Smooth muscle cell (in vitro differentiated cells): ENCODE measurements at regions not wholly inside any gene's neighbourhood (a gene's known extent, or its start where the extent isn't known, plus 50 kb on each side); places are given as distances from the start of the nearest gene placed in this dataset.

Source experiments
- DNase-seq: peaks from one replicate; lab custom pipeline; 2025; ENCODE audit not compliant: unreplicated experiment; lab: John Stamatoyannopoulos, UW
- H2AFZ ChIP-seq: fragments of 200-600 bp; sonication (generic); 2 replicates; pipeline ENCODE4 v1.6.0; 2016; ENCODE audit warnings: antibody characterized with exemption, low read depth, mild to moderate bottlenecking
- H3F3A ChIP-seq: fragments of 200-600 bp; sonication (generic); 2 replicates; pipeline ENCODE4 v1.6.0; 2017; ENCODE audit warnings: antibody characterized with exemption, low read depth
- H3K27ac ChIP-seq: fragments of 200-600 bp; sonication (generic); 2 replicates; pipeline ENCODE4 v1.5.1; 2016; ENCODE audit warnings: low read depth, mild to moderate bottlenecking
- H3K27me3 ChIP-seq: fragments of 200-600 bp; sonication (generic); 2 replicates; pipeline ENCODE4 v1.6.1; 2016; ENCODE audit warnings: low read depth, mild to moderate bottlenecking
- H3K36me3 ChIP-seq: fragments of 200-600 bp; sonication (generic); 2 replicates; pipeline ENCODE4 v1.5.1; 2016; ENCODE audit warnings: low read depth
- H3K4me1 ChIP-seq: fragments of 200-600 bp; sonication (generic); 2 replicates; pipeline ENCODE4 v1.5.1; 2016; ENCODE audit warnings: low read depth
- H3K4me2 ChIP-seq: fragments of 200-600 bp; sonication (generic); 2 replicates; pipeline ENCODE4 v1.6.0; 2016; ENCODE audit warnings: mild to moderate bottlenecking
- H3K4me3 ChIP-seq: fragments of 200-600 bp; sonication (generic); 2 replicates; pipeline ENCODE4 v1.5.1; 2016; ENCODE audit warnings: mild to moderate bottlenecking
- H3K79me2 ChIP-seq: fragments of 200-600 bp; sonication (generic); 2 replicates; pipeline ENCODE4 v1.6.0; 2016; ENCODE audit warnings: low read depth, mild to moderate bottlenecking
- H3K9ac ChIP-seq: fragments of 200-600 bp; sonication (generic); 2 replicates; pipeline ENCODE4 v1.6.0; 2016; ENCODE audit warnings: low read depth
- H3K9me3 ChIP-seq: fragments of 200-600 bp; sonication (generic); replicated peaks from 2 replicates; pipeline ENCODE4 v1.5.1; 2016; ENCODE audit warnings: low read depth
- H4K20me1 ChIP-seq: fragments of 200-600 bp; sonication (generic); 2 replicates; pipeline ENCODE4 v1.6.0; 2016; ENCODE audit warnings: low read depth
- WGBS: methylation state at CpG from one replicate; pipeline ENCODE4 v1.1.7; 2016; ENCODE audit warnings: low lambda C conversion rate; 5-methylcytosine and 5-hydroxymethylcytosine counted together
- TF ChIP-seq, protein P1 (sequence below): fragments of 200-600 bp; sonication (generic); IDR thresholded peaks from 2 replicates; pipeline ENCODE4 v1.5.1; 2017; ENCODE audit warnings: borderline replicate concordance, mild to moderate bottlenecking, antibody characterized with exemption; ENCODE audit not compliant: insufficient read depth, poor library complexity, severe bottlenecking

DNA sequence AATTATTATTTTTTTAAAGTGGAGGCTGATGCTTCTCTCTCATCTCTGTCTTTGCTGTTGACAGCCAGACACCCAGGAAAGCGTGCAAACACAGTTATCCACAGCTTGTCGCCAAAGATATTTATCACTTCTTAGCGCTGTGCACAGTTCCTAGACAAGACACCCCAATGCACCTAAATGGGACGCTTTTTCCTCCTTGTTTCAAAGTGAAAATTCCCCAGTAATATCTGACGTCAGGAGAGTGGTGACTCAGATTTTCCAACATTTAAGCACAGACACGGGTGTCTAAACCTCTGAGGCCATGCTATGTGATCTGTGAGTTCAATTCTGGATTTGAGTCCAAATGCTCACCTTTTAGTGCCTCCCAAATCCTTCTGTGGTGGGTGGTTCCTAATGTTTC lies 151.6 kb downstream of the EMX2 start:
- DNase-seq: no peak
- H3K27me3 ChIP-seq: peaks cover 37% of the 10 kb centered on the region
- no peaks in the 10 kb centered on the region for H3K79me2 ChIP-seq
- TF ChIP-seq, protein P1, sequence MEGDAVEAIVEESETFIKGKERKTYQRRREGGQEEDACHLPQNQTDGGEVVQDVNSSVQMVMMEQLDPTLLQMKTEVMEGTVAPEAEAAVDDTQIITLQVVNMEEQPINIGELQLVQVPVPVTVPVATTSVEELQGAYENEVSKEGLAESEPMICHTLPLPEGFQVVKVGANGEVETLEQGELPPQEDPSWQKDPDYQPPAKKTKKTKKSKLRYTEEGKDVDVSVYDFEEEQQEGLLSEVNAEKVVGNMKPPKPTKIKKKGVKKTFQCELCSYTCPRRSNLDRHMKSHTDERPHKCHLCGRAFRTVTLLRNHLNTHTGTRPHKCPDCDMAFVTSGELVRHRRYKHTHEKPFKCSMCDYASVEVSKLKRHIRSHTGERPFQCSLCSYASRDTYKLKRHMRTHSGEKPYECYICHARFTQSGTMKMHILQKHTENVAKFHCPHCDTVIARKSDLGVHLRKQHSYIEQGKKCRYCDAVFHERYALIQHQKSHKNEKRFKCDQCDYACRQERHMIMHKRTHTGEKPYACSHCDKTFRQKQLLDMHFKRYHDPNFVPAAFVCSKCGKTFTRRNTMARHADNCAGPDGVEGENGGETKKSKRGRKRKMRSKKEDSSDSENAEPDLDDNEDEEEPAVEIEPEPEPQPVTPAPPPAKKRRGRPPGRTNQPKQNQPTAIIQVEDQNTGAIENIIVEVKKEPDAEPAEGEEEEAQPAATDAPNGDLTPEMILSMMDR: no peak
- no peak overlapping the region for H3K9ac ChIP-seq
- H3K4me1 ChIP-seq: peaks cover 3% of the 10 kb centered on the region
- H3K36me3 ChIP-seq: no peaks in the 10 kb centered on the region
- no peaks in the 10 kb centered on the region for H3K9me3 ChIP-seq
- H2AFZ ChIP-seq: no peak overlapping the region
- H3F3A ChIP-seq: no peaks in the 10 kb centered on the region
- no peak overlapping the region for H3K4me3 ChIP-seq
- 43% methylated on average over 6 of the region's 6 CpGs for WGBS
- H4K20me1 ChIP-seq: no peaks in the 10 kb centered on the region
- H3K27ac ChIP-seq: no peak overlapping the region
- H3K4me2 ChIP-seq: peak overlapping the region; percentile 68

DNA sequence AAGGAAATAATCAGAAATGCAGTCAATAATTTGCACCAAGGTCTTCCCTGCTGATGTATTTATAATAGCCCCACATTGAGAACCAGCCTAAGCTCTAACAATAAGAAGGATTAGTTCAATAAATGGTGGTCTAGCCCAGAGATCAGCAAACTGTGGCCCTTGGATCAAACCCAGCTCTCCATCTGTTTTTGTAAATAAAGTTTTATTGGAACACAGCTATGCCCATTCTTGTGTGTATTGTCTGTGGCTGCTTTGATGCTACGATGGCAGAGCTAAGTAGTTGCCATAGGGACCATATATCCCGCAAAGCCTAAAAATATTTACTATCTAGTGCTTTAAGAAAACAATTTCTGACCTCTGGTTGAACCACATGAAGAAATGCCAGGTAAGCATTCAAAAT lies 154.9 kb downstream of the EMX2 start:
- 88% methylated on average over 2 of the region's 2 CpGs for WGBS
- Histone ChIP-seq H3K27ac (no peak overlapping the region), H3K27me3 (peaks cover 26% of the 10 kb centered on the region), H3K9ac (no peak overlapping the region), H3K9me3 (no peaks in the 10 kb centered on the region), H3K4me2 (no peak overlapping the region), H3K36me3 (no peaks in the 10 kb centered on the region), H3K79me2 (no peaks in the 10 kb centered on the region), H3K4me1 (no peaks in the 10 kb centered on the region), H3F3A (no peaks in the 10 kb centered on the region), H2AFZ (no peak overlapping the region), H4K20me1 (no peaks in the 10 kb centered on the region), H3K4me3 (no peak overlapping the region)
- TF ChIP-seq, protein P1: no peak
- DNase-seq: no peak

DNA sequence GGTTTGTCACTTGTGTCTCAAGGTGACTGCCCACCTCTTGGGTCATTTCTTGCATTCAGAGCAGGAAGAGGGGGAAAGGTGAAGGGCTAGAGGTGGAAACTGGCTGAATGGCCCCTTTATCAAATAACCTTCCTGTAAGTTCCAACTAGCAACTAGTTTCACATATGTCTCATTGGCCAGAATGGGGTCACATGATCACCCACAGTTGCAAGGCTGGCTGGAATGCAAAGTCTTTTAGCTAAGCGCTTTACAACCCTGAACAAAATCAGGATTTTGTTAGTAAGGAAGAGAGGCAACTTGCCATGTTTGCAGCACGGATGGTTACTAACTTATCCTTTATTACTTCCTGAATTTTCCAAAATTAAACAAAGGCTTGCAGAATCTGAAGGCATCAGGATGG lies 156.3 kb downstream of the EMX2 start:
- no peaks in the 10 kb centered on the region for H4K20me1 ChIP-seq
- H3K27me3 ChIP-seq: peaks cover 22% of the 10 kb centered on the region
- H3K4me1 ChIP-seq: no peaks in the 10 kb centered on the region
- H2AFZ ChIP-seq: no peak overlapping the region
- no peaks in the 10 kb centered on the region for H3K9me3 ChIP-seq
- no peaks in the 10 kb centered on the region for H3F3A ChIP-seq
- no peak overlapping the region for H3K4me3 ChIP-seq
- H3K9ac ChIP-seq: no peak overlapping the region
- WGBS: 93% methylated on average over 2 of the region's 2 CpGs
- H3K36me3 ChIP-seq: no peaks in the 10 kb centered on the region
- no peaks in the 10 kb centered on the region for H3K79me2 ChIP-seq
- no peak overlapping the region for H3K4me2 ChIP-seq
- TF ChIP-seq, protein P1: no peak
- no peak overlapping the region for H3K27ac ChIP-seq
- no peak for DNase-seq

DNA sequence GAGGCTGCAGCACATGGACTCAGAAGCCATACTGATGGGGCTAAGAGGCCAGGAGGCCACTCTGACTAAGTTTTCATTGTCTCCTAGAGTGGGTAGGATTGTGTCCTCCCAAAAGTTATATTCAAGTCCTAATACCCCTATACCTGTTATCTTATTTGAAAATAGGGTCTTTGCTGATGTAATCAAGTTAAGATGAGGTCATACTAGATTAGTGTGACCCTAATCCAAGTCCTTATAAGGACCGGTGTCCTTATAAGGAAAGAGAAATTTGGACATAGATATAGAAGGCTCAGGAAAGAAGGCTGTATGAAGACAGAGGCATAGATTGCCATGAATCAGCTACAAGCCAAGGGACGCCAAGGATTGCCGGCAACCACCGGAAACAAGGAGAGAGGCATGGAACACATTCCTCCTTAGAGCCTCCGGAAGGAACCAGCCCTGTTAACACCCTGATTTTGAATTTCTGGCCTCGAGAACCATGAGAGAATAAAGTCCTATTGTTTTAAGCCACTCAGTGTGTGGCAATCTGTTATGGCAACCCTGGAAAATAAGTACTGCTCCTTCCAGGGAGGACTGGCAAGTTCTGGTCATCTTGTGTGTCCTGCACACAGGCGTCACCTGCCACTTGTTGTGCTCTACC lies 157.0 kb downstream of the EMX2 start:
- no peaks in the 10 kb centered on the region for H3F3A ChIP-seq

More for the DNA sequence above, 157.0 kb downstream of the EMX2 start:
- Histone ChIP-seq H3K27me3 (peaks cover 25% of the 10 kb centered on the region), H3K4me2 (no peak overlapping the region), H3K36me3 (no peaks in the 10 kb centered on the region), H3K9me3 (no peaks in the 10 kb centered on the region), H2AFZ (no peak overlapping the region), H4K20me1 (no peaks in the 10 kb centered on the region), H3K4me1 (no peaks in the 10 kb centered on the region), H3K4me3 (no peak overlapping the region), H3K79me2 (no peaks in the 10 kb centered on the region), H3K27ac (no peak overlapping the region), H3K9ac (no peak overlapping the region)
- 83% methylated on average over 7 of the region's 7 CpGs for WGBS
- TF ChIP-seq, protein P1: no peak
- no peak for DNase-seq
